Gastroesophageal sphincter (tissue), 4 donors: ENCODE measurements at regions not wholly inside any gene's neighbourhood (a gene's known extent, or its start where the extent isn't known, plus 50 kb on each side); places are given as distances from the start of the nearest gene placed in this dataset.
"Not testable (repeated sequence)": the region's sequence is repeated elsewhere in the genome, so short reads cannot be mapped to it uniquely, and the experiment has no call there.

Experiments used
- ATAC-seq: fragments of 150-250 bp; one replicate; pipeline ENCODE4 v1.9.1; 2016; ENCODE audit warnings: mild to moderate bottlenecking, moderate library complexity
- H3K27ac ChIP-seq, 4 donors: fragments of 200-600 bp; sonication (generic) in 3 of 4; 1 replicate in 3 of 4; 2 replicates in 1 of 4; pipeline ENCODE4 v1.5.1; 2016 to 2019
- H3K27me3 ChIP-seq: fragments of 200-600 bp; sonication (generic); one replicate; pipeline ENCODE4 v1.5.1; 2019
- H3K36me3 ChIP-seq, 2 donors: fragments of 200-600 bp; sonication (generic); one replicate each; pipeline ENCODE4 v1.5.1; 2019; ENCODE audit warnings: control low read depth in 1 of 2
- H3K4me1 ChIP-seq, 3 donors: fragments of 200-600 bp; sonication (generic); 1 replicate in 2 of 3; 2 replicates in 1 of 3; pipeline ENCODE4 v1.5.1; 2016 to 2019; ENCODE audit warnings: control low read depth in 2 of 3
- H3K4me3 ChIP-seq, 2 donors: fragments of 200-600 bp; sonication (generic); one replicate each; pipeline ENCODE4 v1.5.1; 2019; ENCODE audit warnings: mild to moderate bottlenecking in 1 of 2, moderate library complexity in 1 of 2
- H3K9me3 ChIP-seq, 3 donors: fragments of 200-600 bp; sonication (generic); one replicate each; pipeline ENCODE4 v1.5.1; 2017 to 2019; ENCODE audit warnings: control low read depth in 2 of 3
- EP300 ChIP-seq: sonication (generic); formaldehyde crosslinking; IDR thresholded peaks from one replicate; pipeline ENCODE4 v1.6.1; 2017; ENCODE audit warnings: antibody characterized with exemption, mild to moderate bottlenecking
- POLR2A ChIP-seq, 2 donors: fragments of 450-650 bp; IDR thresholded peaks; one replicate each; pipeline ENCODE4 v1.6.1; 2017; ENCODE audit warnings: antibody characterized with exemption in 2 of 2, mild to moderate bottlenecking in 2 of 2, moderate library complexity in 1 of 2
- POLR2AphosphoS5 ChIP-seq: sonication (generic); formaldehyde crosslinking; IDR thresholded peaks from one replicate; pipeline ENCODE4 v1.6.1; 2017; ENCODE audit warnings: antibody characterized with exemption
- WGBS, 2 donors: methylation state at CpG; one replicate each; pipeline ENCODE4 v1.1.5; 2018; ENCODE audit warnings: low coverage in 1 of 2; 5-methylcytosine and 5-hydroxymethylcytosine counted together
- TF ChIP-seq, protein P1 (sequence below), 4 experiments: fragments of 200-600 bp in 2 of 4; fragments of 450-650 bp in 2 of 4; sonication (generic) in 1 of 4; IDR thresholded peaks; one replicate each; pipeline ENCODE4 v1.5.1; 2017 to 2019; ENCODE audit warnings: antibody characterized with exemption in 4 of 4, mild to moderate bottlenecking in 2 of 4, moderate library complexity in 2 of 4

DNA sequence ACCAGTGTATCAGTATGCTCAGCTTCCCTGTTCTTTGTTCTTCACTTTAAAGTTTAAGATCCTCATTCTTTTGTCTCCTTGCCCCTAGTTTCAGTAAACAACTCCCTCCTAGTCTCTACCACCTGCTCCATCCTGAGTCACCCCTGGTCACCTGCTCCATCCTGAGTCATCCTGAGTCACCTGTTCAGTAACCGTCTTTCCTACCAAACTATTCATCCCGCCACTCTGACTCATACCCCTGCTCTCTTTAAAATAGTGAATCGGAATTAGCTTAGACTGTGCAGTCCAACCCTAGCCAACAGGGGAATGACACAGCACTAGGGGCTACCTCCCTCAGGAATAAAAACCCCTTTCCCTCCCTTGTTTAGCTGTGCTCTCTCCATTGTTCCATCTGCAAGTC lies 888.1 kb upstream of the MDGA2 start:
- H3K27me3 ChIP-seq, result no peaks in the 10 kb centered on the region
- no peak for TF ChIP-seq POLR2AphosphoS5
- TF ChIP-seq POLR2A (IDR thresholded peaks at IDR 0.05), result no peak
- TF ChIP-seq EP300, result no peak
- TF ChIP-seq, protein P1, sequence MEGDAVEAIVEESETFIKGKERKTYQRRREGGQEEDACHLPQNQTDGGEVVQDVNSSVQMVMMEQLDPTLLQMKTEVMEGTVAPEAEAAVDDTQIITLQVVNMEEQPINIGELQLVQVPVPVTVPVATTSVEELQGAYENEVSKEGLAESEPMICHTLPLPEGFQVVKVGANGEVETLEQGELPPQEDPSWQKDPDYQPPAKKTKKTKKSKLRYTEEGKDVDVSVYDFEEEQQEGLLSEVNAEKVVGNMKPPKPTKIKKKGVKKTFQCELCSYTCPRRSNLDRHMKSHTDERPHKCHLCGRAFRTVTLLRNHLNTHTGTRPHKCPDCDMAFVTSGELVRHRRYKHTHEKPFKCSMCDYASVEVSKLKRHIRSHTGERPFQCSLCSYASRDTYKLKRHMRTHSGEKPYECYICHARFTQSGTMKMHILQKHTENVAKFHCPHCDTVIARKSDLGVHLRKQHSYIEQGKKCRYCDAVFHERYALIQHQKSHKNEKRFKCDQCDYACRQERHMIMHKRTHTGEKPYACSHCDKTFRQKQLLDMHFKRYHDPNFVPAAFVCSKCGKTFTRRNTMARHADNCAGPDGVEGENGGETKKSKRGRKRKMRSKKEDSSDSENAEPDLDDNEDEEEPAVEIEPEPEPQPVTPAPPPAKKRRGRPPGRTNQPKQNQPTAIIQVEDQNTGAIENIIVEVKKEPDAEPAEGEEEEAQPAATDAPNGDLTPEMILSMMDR (IDR thresholded peaks at IDR 0.05), result no peak
- H3K4me3 ChIP-seq, result no peak overlapping the region
- peaks cover 0 to 11% (median 0%) of the 10 kb centered on the region in 3 donors for H3K9me3 ChIP-seq
- no peaks in the 10 kb centered on the region for H3K36me3 ChIP-seq
- no peaks in the 10 kb centered on the region for H3K4me1 ChIP-seq
- H3K27ac ChIP-seq, result no peak overlapping the region
- WGBS, 2 donors, result 95% methylated on average over 3 of the region's 3 CpGs; no CpG with 5 or more reads in 1 of the 2 donors
- ATAC-seq, result no peak

DNA sequence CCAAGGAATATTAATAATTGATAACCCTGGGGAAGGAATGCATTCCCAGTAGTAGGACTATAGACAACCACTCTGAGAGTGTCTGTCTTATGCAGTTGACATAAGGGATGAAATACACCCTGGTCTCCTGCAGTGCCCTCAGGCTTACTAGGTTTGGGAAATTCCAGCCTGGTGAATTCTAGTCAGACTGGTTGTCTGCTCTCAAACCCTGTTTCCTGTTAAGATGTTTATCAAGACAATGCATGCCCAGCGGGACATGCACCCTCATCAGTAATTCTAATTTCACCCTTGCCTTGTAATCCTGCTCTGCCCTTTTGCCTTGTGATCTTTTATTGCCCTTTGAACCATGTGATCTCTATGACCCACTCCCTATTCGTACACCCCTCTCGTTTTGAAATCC lies 886.0 kb upstream of the MDGA2 start:
- H3K27ac ChIP-seq, H3K4me1 ChIP-seq, ATAC-seq, H3K36me3 ChIP-seq, H3K4me3 ChIP-seq, H3K27me3 ChIP-seq: not testable (repeated sequence)
- H3K9me3 ChIP-seq, result peaks cover 0 to 11% (median 0%) of the 10 kb centered on the region in 3 donors
- WGBS, 2 donors, result 81% methylated on average over 3 of the region's 3 CpGs

DNA sequence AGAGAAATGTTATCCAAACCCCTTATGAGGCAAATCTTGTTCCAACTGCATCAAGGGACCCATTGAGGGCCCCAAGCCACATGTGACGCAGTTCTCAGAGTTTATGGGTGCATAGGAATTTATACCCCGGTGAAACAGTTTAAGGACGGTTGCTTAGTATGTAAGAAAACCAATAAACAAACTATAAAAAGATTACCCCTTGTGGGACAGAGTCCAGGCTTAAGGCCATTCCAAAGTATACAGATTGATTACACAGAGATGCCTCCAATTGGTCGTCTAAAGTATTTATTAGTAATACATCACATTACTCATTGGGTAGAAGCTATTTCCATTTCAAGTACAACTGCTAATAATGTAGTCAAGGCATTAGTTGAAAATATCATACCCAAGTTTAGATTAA lies 885.0 kb upstream of the MDGA2 start:
- H3K4me3 ChIP-seq, result no peak overlapping the region
- no peaks in the 10 kb centered on the region for H3K27me3 ChIP-seq
- no peaks in the 10 kb centered on the region for H3K4me1 ChIP-seq
- ATAC-seq, result no peak
- 57 to 61% methylated on average over 4 of the region's 4 CpGs for WGBS, 2 donors
- peaks cover 0 to 11% (median 0%) of the 10 kb centered on the region in 3 donors for H3K9me3 ChIP-seq
- TF ChIP-seq, protein P1 (IDR thresholded peaks at IDR 0.05), result no peak
- TF ChIP-seq EP300, result no peak
- TF ChIP-seq POLR2A (IDR thresholded peaks at IDR 0.05), result no peak
- no peak overlapping the region for H3K27ac ChIP-seq
- H3K36me3 ChIP-seq, result no peaks in the 10 kb centered on the region

DNA sequence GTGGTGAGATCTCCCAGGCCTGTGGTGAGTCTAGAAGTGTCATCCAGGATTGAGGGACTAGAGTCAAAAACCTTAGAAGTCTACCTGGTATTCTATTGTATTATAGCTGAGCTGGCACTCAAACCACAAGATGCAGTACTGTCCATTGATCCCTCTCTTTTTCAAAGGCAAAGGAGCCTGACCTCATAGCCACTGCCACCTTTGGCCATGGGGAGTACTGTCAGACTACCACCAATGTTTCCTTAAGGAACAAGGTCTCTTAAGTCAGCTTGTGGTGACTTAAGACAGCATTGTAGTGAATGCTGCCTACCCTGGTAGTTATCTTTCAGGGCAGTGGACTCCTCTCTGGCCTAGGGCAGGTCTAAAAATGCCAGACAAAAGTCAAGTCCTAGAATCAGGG lies 878.0 kb upstream of the MDGA2 start:
- no peak for TF ChIP-seq POLR2A (IDR thresholded peaks at IDR 0.05)
- no peak for TF ChIP-seq POLR2AphosphoS5
- TF ChIP-seq, protein P1 (IDR thresholded peaks at IDR 0.05), result no peak
- TF ChIP-seq EP300, result no peak
- Histone ChIP-seq H3K27me3 (no peaks in the 10 kb centered on the region), H3K4me1 (no peaks in the 10 kb centered on the region), H3K27ac (no peak overlapping the region), H3K4me3 (no peak overlapping the region), H3K36me3 (no peaks in the 10 kb centered on the region), H3K9me3 (peaks cover 0 to 10% (median 0%) of the 10 kb centered on the region in 3 donors)
- no peak for ATAC-seq

DNA sequence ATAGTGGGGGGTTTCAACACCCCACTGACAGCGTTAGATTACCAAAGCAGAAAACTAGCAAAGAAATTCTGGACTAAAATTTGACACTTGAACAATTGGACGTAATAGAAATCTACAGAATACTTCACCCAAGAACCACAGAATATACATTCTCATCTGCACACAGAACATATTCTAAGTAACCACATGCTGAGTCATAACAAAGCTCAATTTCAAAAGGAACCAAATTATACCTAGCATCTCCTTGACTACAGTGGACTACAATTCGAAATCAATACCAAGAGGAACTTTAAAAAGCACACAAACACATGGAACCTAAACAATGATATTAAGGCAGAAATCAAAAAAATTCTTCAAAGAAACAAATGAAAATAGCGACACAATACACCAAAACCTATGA lies 871.6 kb upstream of the MDGA2 start:
- WGBS, 2 donors, result 76 to 84% methylated on average over 3 to 4 of the region's 4 CpGs
- TF ChIP-seq, protein P1 (IDR thresholded peaks at IDR 0.05), result no peak
- TF ChIP-seq EP300 (no peak), POLR2AphosphoS5 (no peak), POLR2A (IDR thresholded peaks at IDR 0.05) (no peak)
- Histone ChIP-seq H3K4me1 (no peaks in the 10 kb centered on the region), H3K27ac (no peak overlapping the region), H3K4me3 (no peak overlapping the region), H3K9me3 (no peaks in the 10 kb centered on the region), H3K27me3 (no peaks in the 10 kb centered on the region), H3K36me3 (no peaks in the 10 kb centered on the region)
- ATAC-seq, result no peak

DNA sequence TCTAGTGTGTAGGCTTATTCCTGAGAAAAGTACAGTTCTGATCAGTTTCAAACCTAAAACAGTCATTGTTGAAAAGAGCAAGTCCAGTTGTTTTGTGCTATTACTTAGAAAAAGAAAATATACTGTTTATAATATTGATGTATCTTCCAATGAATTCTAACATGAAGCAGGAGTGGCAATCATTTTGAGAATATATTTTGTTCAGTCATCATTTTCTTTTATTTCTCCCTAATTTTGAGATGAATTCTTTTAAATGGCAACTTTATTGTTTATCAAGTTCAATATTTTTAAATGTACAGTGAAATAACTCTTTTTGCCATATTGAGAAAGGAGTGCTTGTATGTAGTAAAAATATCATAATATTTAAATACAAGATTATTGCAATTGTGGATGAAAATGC lies 862.2 kb upstream of the MDGA2 start:
- Histone ChIP-seq H3K36me3 (no peaks in the 10 kb centered on the region), H3K9me3 (no peaks in the 10 kb centered on the region), H3K4me1 (no peaks in the 10 kb centered on the region), H3K4me3 (no peak overlapping the region), H3K27me3 (no peaks in the 10 kb centered on the region), H3K27ac (no peak overlapping the region)
- TF ChIP-seq POLR2AphosphoS5 (no peak), EP300 (no peak), POLR2A (IDR thresholded peaks at IDR 0.05) (no peak)
- TF ChIP-seq, protein P1 (IDR thresholded peaks at IDR 0.05), result no peak
- no peak for ATAC-seq
